ENCODE measurements at regions not wholly inside any gene's neighbourhood (a gene's known extent, or its start where the extent isn't known, plus 50 kb on each side); places are given as distances from the start of the nearest gene placed in this dataset.

DNA sequence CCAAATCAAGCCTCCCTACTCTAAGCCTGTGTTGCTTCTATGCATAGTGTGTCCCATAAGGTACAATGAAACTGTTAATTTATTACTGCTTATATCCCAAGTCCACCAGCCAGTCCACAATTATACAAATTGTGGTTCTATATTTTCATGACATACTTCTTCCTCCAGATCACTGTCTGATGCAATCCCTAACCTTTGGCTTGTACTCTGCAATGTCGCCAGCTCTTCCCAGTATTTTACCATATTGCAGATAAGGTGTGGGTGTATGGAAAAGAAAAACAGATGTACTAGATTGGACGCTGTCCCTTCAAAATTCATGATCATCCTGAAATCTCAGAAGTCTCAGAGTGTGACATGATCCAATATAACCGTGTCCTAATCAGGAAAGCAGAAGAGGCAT is 286.2 kb downstream of the GASK1B start:
- TF ChIP-seq, protein P1, sequence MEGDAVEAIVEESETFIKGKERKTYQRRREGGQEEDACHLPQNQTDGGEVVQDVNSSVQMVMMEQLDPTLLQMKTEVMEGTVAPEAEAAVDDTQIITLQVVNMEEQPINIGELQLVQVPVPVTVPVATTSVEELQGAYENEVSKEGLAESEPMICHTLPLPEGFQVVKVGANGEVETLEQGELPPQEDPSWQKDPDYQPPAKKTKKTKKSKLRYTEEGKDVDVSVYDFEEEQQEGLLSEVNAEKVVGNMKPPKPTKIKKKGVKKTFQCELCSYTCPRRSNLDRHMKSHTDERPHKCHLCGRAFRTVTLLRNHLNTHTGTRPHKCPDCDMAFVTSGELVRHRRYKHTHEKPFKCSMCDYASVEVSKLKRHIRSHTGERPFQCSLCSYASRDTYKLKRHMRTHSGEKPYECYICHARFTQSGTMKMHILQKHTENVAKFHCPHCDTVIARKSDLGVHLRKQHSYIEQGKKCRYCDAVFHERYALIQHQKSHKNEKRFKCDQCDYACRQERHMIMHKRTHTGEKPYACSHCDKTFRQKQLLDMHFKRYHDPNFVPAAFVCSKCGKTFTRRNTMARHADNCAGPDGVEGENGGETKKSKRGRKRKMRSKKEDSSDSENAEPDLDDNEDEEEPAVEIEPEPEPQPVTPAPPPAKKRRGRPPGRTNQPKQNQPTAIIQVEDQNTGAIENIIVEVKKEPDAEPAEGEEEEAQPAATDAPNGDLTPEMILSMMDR (IDR thresholded peaks at IDR 0.05) = no peak
- TF ChIP-seq EP300 (IDR thresholded peaks at IDR 0.05) (no peak), POLR2A (IDR thresholded peaks at IDR 0.05) (no peak)

Measured in tibial nerve (tissue), 4 donors.